ENCODE measurements at regions not wholly inside any gene's neighbourhood (a gene's known extent, or its start where the extent isn't known, plus 50 kb on each side); places are given as distances from the start of the nearest gene placed in this dataset.

- no peak for ATAC-seq
- TF ChIP-seq ZNF8 (CRISPR knock-in tag; IDR thresholded peaks at IDR 0.05): no peak
- no peak for TF ChIP-seq ESRRG (CRISPR knock-in tag; IDR thresholded peaks at IDR 0.05)
- no peak for TF ChIP-seq TCF4 (CRISPR knock-in tag; IDR thresholded peaks at IDR 0.05; ENCODE audit: borderline replicate concordance)
Observed at GRCh38 chr3:14328422-14328821, 74.0 kb upstream of the SLC6A6 start.

DNA sequence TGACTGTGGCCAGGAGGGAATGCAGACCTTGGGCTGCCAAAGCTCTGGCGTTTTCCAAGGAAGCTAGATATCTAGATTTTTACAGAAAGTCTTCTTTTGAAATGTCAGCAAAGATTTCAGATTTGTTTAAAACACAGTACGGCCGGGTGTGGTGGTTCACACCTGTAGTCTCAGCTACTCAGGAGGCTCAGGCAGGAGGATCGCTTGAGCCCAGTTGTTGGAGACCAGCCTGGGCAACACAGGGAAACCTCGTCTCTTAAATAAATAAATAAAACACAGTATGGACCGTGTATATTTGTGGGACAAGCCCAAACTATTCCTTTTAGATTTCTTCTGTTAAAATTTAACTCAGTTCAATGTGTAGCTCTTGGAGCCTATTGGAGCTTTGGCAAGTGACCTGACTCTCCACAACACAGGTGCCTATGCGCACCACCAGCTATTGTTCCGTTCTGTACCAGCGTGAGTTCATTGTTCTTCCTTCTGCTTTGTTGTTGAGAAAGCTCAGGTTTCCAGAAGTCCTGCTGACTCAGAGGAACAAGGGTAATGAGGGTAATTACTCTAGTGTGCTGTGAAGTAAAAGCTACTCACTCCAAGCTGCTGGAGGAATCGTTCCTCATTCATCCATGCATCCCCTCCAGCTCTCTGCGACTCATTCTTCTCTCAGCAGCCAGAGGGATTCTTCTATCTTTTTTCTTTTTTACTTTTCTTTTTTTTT, 73.1 kb upstream of the SLC6A6 start:
- peak; percentile 57; the same call in 2 of the 3 replicates for ATAC-seq
- no peak for TF ChIP-seq BACH2 (CRISPR knock-in tag; IDR thresholded peaks at IDR 0.05; ENCODE audit: borderline replicate concordance)
- TF ChIP-seq, protein P1, sequence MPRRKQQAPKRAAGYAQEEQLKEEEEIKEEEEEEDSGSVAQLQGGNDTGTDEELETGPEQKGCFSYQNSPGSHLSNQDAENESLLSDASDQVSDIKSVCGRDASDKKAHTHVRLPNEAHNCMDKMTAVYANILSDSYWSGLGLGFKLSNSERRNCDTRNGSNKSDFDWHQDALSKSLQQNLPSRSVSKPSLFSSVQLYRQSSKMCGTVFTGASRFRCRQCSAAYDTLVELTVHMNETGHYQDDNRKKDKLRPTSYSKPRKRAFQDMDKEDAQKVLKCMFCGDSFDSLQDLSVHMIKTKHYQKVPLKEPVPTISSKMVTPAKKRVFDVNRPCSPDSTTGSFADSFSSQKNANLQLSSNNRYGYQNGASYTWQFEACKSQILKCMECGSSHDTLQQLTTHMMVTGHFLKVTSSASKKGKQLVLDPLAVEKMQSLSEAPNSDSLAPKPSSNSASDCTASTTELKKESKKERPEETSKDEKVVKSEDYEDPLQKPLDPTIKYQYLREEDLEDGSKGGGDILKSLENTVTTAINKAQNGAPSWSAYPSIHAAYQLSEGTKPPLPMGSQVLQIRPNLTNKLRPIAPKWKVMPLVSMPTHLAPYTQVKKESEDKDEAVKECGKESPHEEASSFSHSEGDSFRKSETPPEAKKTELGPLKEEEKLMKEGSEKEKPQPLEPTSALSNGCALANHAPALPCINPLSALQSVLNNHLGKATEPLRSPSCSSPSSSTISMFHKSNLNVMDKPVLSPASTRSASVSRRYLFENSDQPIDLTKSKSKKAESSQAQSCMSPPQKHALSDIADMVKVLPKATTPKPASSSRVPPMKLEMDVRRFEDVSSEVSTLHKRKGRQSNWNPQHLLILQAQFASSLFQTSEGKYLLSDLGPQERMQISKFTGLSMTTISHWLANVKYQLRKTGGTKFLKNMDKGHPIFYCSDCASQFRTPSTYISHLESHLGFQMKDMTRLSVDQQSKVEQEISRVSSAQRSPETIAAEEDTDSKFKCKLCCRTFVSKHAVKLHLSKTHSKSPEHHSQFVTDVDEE (CRISPR knock-in tag; IDR thresholded peaks at IDR 0.05): no peak
- no peak for TF ChIP-seq CREB5 (CRISPR knock-in tag; IDR thresholded peaks at IDR 0.05; ENCODE audit: low read depth)
- no peak for TF ChIP-seq ZNF565 (CRISPR knock-in tag; conservative IDR thresholded peaks at IDR 0.05; ENCODE audit: low read depth)
- TF ChIP-seq, protein P2, sequence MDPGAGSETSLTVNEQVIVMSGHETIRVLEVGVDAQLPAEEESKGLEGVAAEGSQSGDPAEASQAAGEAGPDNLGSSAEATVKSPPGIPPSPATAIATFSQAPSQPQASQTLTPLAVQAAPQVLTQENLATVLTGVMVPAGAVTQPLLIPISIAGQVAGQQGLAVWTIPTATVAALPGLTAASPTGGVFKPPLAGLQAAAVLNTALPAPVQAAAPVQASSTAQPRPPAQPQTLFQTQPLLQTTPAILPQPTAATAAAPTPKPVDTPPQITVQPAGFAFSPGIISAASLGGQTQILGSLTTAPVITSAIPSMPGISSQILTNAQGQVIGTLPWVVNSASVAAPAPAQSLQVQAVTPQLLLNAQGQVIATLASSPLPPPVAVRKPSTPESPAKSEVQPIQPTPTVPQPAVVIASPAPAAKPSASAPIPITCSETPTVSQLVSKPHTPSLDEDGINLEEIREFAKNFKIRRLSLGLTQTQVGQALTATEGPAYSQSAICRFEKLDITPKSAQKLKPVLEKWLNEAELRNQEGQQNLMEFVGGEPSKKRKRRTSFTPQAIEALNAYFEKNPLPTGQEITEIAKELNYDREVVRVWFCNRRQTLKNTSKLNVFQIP (CRISPR knock-in tag; IDR thresholded peaks at IDR 0.05; ENCODE audit: borderline replicate concordance, low read depth): no peak
- no peak for TF ChIP-seq ARNTL (CRISPR knock-in tag; IDR thresholded peaks at IDR 0.05; ENCODE audit: borderline replicate concordance, low read depth)
- TF ChIP-seq ZNF8 (CRISPR knock-in tag; IDR thresholded peaks at IDR 0.05): no peak
- TF ChIP-seq RARB (CRISPR knock-in tag; IDR thresholded peaks at IDR 0.05): no peak
- TF ChIP-seq ZC3H10 (CRISPR knock-in tag; IDR thresholded peaks at IDR 0.05): no peak
- TF ChIP-seq GLIS3 (CRISPR knock-in tag; IDR thresholded peaks at IDR 0.05): no peak
- TF ChIP-seq PATZ1 (CRISPR knock-in tag; IDR thresholded peaks at IDR 0.05; ENCODE audit: borderline replicate concordance): no peak
- no peak for TF ChIP-seq ISL1 (CRISPR knock-in tag; IDR thresholded peaks at IDR 0.05)
- TF ChIP-seq ZFP3 (CRISPR knock-in tag; IDR thresholded peaks at IDR 0.05): no peak
- TF ChIP-seq ZNF70 (CRISPR knock-in tag; IDR thresholded peaks at IDR 0.05): no peak
- no peak for TF ChIP-seq PPARA (CRISPR knock-in tag; IDR thresholded peaks at IDR 0.05; ENCODE audit: borderline replicate concordance)
- TF ChIP-seq, protein P3, sequence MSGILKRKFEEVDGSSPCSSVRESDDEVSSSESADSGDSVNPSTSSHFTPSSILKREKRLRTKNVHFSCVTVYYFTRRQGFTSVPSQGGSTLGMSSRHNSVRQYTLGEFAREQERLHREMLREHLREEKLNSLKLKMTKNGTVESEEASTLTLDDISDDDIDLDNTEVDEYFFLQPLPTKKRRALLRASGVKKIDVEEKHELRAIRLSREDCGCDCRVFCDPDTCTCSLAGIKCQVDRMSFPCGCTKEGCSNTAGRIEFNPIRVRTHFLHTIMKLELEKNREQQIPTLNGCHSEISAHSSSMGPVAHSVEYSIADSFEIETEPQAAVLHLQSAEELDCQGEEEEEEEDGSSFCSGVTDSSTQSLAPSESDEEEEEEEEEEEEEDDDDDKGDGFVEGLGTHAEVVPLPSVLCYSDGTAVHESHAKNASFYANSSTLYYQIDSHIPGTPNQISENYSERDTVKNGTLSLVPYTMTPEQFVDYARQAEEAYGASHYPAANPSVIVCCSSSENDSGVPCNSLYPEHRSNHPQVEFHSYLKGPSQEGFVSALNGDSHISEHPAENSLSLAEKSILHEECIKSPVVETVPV (CRISPR knock-in tag; IDR thresholded peaks at IDR 0.05): no peak
- TF ChIP-seq TCF4 (CRISPR knock-in tag; IDR thresholded peaks at IDR 0.05; ENCODE audit: borderline replicate concordance): no peak
- TF ChIP-seq OSR1 (CRISPR knock-in tag; IDR thresholded peaks at IDR 0.05): no peak
- TF ChIP-seq TOX (CRISPR knock-in tag; IDR thresholded peaks at IDR 0.05; ENCODE audit: borderline replicate concordance): no peak
- no peak for TF ChIP-seq CSDC2 (CRISPR knock-in tag; IDR thresholded peaks at IDR 0.05)

DNA sequence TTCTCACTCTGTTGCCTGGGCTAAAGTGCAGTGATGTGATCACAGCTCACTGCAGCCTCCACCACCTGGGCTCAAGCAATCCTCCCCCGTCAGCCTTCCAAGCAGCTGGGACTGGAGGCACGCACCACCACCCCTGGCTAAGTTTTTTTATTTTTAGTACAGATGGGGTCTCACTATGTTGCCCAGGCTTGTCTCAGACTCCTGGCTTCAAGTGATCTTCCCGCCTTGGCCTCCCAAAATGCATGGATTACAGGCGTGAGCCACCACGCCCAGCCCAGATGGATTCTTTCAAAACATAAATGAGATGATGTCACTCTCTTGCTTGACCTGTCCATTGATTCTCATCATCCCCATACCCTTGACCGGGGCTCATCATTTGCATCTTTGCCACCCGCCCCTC, 72.6 kb upstream of the SLC6A6 start:
- no peak for ATAC-seq
- TF ChIP-seq RARB (CRISPR knock-in tag; IDR thresholded peaks at IDR 0.05): no peak
- TF ChIP-seq ZC3H10 (CRISPR knock-in tag; IDR thresholded peaks at IDR 0.05): no peak
- TF ChIP-seq, protein P1 (CRISPR knock-in tag; IDR thresholded peaks at IDR 0.05): no peak
- TF ChIP-seq ESRRG (CRISPR knock-in tag; IDR thresholded peaks at IDR 0.05): no peak

All from SK-N-SH treated with all-trans-retinoic acid at 6 μM for 48 hours (cell line).